ENCODE measurements at regions not wholly inside any gene's neighbourhood (a gene's known extent, or its start where the extent isn't known, plus 50 kb on each side); places are given as distances from the start of the nearest gene placed in this dataset.

GRCh38 chr6:761997-762396 lies 69.1 kb upstream of the EXOC2 start:
- TF ChIP-seq TAF1 (IDR thresholded peaks at IDR 0.05; ENCODE audit: borderline replicate concordance, insufficient read depth, low read length) (no peak), POLR2AphosphoS5 (IDR thresholded peaks at IDR 0.05; ENCODE audit: low read depth, low read length) (no peak), REST (IDR thresholded peaks at IDR 0.05; ENCODE audit: insufficient read depth in 1 of 2, low read depth in 2 of 2, low read length in 2 of 2) (no peak), SIN3A (IDR thresholded peaks at IDR 0.05; ENCODE audit: borderline replicate concordance, insufficient read depth, low read length) (no peak)
